ENCODE measurements at regions not wholly inside any gene's neighbourhood (a gene's known extent, or its start where the extent isn't known, plus 50 kb on each side); places are given as distances from the start of the nearest gene placed in this dataset.

GRCh38 chr13:73966331-73966730 is 167.9 kb downstream of the KLF12 start:
- DNase-seq (ENCODE audit: low spot score) = no peak

- no peak for DNase-seq (ENCODE audit: low spot score)
These were observed 171.9 kb downstream of the KLF12 start for GRCh38 chr13:73962284-73962683.

- DNase-seq (ENCODE audit: low spot score) = no peak
These were observed 173.0 kb downstream of the KLF12 start for GRCh38 chr13:73961181-73961580.

DNA sequence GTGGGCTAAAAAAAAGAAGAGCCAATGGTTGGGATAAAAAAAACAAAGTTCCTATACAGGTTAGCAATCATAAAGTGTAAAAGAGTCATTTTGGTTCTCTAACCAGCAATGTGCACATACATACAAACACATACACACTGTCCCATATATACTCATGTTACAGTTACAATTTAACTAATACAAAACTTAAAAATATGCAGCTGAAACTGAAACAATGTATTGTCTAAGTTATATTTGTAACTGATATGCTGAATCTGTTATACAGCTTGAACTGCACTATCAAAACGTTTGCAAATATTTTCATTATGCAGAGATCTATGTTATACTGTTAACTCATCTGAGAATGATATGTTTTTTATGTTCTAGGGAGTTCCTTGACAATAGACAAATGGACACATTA is 173.7 kb downstream of the KLF12 start:
- no peak for DNase-seq (ENCODE audit: low spot score)

DNA sequence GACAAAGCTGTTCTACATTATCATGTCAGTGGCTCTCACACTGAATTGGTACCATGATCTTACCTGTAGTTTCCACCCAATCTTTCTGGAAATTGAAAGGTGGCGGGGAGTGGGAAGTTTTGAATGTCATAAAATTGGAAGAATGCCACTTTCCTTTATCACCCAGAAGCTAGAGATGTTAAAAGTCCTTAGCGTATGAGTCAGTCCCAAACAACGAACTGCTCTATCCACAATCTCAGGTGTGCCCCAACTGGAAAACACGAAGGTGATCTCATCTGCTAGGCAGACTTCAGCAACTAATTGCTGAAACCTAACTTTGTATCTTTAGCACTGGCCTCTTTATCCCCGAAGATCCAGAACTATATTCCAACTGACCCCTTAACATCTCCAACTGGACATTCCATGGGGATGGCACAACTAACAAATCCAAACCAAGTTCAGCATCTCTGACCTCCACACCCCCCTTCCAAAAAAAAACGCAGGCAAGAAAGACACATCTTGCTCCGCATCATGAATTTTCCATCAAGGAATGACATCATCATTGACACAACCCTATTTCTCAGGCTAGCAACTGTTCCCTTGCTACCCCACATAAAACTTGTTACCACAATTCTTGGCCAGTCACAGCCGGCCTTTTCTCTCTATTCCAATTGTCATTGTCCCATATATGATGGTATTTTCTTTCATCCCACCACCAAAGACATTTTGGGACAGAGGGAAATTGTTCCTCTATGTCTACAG is 175.4 kb downstream of the KLF12 start:
- DNase-seq (ENCODE audit: low spot score) = no peak

- DNase-seq (ENCODE audit: low spot score) = no peak
These were observed 176.3 kb downstream of the KLF12 start for GRCh38 chr13:73957889-73958288.

DNA sequence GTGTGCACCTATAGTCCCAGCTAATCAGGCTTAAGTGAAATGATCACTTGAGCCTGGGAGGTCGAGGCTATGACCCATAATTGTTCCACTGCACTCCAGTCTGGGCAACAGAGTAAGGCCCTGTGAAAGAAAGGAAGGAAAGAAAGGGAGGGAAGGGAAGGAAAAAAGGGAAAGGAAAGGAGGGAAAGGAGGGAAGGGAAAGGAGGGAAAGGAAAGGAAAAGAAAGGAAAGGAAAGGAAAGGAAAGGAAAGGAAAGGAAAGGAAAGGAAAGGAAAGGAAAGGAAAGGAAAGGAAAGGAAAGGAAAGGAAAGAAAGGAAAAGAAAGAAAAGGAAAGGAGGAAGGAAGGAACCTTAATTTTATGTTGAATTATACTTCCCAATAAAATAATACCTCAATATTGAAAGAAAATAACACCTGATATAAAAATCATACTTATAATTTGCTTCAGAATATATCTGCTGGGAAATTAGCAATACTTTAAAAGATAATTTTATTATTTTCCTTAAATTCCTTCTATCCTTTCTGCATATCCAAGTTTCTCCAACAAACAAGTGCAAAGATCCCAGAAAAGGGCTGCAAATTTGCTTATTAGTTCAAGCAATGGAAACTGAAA is 177.3 kb downstream of the KLF12 start:
- DNase-seq (ENCODE audit: low spot score) = no peak

GRCh38 chr13:73955977-73956500 is 178.2 kb downstream of the KLF12 start:
- DNase-seq (ENCODE audit: low spot score) = no peak

DNA sequence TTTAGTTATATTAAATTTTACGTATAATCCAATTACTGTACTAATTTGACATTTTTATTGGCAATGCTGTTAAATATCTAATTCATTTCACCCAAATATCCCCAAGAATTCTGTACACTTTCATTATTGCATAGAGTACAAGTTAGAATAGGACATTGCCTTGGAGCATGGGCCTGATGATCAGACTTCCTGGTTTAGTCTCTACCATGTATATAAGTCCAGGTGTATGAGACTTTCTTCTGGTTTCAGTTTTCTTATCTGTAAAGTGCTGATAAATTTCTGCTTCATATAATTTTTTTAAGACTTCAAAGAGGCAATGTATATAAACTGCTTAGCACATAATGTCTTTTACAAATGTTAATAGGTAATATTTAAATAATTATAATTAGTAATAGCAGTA is 179.4 kb downstream of the KLF12 start:
- no peak for DNase-seq (ENCODE audit: low spot score)

- DNase-seq (ENCODE audit: low spot score) = no peak
These were observed 181.6 kb downstream of the KLF12 start for GRCh38 chr13:73952648-73953047.

DNA sequence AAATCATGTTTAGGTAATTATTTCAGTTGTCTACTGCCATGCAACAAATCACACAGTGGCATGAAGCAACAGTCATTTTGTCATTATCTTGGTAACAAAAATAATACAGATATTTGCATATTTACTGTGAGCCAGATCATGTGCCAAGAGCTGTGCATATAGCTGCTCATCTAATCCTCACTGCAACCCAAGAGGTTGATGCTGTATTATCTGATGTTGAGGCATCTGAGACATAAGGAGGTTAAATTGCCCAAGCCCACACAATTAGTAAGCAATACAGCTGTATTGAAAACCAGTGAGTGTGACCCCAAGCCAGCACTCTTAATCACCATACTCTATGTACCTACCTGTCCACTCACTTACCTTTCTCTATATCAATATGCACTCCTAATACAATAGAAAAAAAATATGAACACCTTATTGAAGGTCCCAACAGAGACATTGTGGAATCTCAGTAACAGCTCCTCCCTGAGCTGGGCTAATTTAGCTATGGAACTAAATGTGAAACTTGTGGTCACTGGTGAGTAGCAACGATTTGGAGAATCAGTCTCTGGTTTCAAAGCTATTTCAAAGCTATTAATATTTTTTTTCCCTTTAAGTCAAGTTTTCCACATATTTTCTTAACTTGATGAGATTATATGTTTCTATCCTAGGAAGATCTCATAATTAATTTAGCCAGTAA is 185.2 kb downstream of the KLF12 start:
- no peak for DNase-seq (ENCODE audit: low spot score)

GRCh38 chr13:73945871-73946270 is 188.3 kb downstream of the KLF12 start:
- DNase-seq (ENCODE audit: low spot score) = no peak

- no peak for DNase-seq (ENCODE audit: low spot score)
These were observed 188.8 kb downstream of the KLF12 start for GRCh38 chr13:73945382-73945781.

GRCh38 chr13:73943965-73944233 is 190.3 kb downstream of the KLF12 start:
- DNase-seq (ENCODE audit: low spot score) = no peak

GRCh38 chr13:73943137-73943964 is 190.9 kb downstream of the KLF12 start:
- DNase-seq (ENCODE audit: low spot score) = no peak

- no peak for DNase-seq (ENCODE audit: low spot score)
These were observed 192.5 kb downstream of the KLF12 start for GRCh38 chr13:73941752-73942151.

GRCh38 chr13:73940098-73940497 is 194.1 kb downstream of the KLF12 start:
- DNase-seq (ENCODE audit: low spot score) = no peak

DNA sequence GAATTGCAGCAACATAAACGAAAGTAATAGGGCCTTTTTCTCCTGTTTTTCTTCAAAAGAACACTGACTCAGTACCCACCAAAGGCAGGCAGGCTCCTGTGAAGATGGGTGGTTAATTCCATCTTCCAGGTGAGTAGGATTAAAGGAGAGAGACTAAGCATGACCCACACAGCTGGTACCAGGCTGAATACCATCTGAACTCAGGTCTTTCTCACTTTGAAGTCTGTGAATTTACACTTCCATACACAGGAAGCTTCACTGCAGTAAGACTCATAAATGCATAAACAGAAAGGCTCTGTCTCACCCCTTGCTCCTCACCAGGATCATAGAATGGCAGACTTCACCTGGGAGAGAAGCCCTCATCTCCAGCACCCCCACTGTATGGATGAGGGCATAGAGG is 194.6 kb downstream of the KLF12 start:
- no peak for DNase-seq (ENCODE audit: low spot score)

DNA sequence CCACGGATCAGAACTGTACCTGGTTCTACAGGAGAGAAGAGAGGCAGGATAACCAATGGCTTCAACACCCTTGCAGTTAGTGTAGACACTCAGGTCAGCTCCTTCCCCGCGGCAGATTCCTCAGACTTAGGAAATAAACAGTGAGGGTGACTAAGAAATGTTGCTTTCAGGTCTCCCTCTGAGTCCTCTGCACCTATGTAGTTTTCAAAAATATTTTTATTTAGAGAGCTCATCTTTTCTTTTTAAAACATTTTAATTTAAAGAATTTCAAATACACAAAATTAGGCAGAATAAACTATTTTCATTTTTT is 195.2 kb downstream of the KLF12 start:
- DNase-seq (ENCODE audit: low spot score) = no peak

DNA sequence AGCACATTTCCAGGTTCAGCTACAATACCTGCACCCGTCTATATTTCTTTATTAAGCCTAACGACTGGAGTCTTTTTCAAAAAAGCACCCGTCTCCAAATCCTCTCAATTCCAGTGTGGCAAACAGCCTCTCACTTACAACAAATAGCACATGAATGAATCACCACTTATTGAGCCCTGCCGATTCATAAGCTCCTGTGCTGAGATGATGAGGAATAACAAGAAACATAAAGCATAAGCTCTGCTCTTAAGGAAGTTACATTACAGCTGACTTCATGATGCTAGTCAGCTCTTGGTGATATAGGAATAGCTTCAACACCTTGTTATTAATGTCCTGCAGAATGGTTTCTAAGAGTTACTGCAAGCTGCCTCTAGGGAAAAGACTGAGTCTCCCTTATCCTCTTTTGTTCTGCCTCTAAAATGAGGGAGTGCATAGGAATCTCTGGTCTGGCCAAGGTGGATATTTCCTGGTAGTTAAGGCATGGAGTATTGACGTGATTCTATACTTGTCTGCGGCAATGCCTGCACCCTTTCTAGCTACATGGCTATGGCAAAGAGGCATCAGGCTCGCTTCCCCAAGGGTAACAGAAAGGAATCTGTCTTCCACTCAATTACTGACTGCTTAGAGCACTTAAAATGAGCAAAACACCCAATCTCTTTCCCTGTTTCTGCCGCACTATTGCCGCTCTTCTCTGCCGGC is 195.7 kb downstream of the KLF12 start:
- DNase-seq (ENCODE audit: low spot score) = peak; percentile 58

- DNase-seq (ENCODE audit: low spot score) = no peak
These were observed 196.8 kb downstream of the KLF12 start for GRCh38 chr13:73937441-73937840.

DNA sequence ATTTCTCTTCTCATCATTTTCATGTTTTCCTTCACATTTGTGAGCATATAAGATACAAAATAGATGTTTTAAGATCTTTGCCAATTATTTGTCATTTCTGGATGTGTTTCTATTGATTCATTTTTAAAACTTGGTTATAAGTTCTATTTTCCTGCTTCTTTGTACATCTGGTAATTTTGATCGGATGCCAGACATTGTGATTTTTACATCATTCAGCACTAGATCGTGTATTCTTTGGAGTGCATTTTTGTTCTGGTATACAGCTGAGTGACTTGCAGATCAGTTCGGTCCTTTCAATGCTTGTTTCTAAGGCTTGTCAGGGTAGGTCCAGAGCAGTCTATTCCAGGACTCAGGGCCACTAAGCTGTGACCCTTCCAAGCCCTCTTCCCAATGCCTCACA is 198.2 kb downstream of the KLF12 start:
- no peak for DNase-seq (ENCODE audit: low spot score)

Measured in AG08396 (cell line).